ENCODE measurements at regions not wholly inside any gene's neighbourhood (a gene's known extent, or its start where the extent isn't known, plus 50 kb on each side); places are given as distances from the start of the nearest gene placed in this dataset.

DNA sequence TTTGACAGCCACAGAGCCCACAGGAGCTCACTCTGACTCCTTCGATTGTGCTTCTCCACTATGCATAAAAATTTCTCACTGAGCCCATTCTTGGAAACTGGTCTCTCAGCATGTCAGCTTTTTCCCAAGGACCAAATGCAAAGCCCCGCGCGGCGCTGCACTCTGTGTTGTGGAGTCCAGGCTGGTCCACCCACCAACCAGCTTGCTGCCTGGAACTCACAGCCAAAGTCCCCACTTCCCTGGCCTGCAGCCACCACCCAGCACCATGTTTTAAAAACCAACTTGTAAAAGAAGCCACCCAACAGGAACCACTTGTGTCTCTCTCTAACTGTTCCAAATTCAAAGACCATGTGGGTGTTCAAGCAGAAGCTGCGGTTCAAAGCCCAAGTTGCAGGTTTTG is 124.4 kb downstream of the SPATA19 start:
- DNase-seq (ENCODE audit: low read depth, low spot score) = no peak

DNA sequence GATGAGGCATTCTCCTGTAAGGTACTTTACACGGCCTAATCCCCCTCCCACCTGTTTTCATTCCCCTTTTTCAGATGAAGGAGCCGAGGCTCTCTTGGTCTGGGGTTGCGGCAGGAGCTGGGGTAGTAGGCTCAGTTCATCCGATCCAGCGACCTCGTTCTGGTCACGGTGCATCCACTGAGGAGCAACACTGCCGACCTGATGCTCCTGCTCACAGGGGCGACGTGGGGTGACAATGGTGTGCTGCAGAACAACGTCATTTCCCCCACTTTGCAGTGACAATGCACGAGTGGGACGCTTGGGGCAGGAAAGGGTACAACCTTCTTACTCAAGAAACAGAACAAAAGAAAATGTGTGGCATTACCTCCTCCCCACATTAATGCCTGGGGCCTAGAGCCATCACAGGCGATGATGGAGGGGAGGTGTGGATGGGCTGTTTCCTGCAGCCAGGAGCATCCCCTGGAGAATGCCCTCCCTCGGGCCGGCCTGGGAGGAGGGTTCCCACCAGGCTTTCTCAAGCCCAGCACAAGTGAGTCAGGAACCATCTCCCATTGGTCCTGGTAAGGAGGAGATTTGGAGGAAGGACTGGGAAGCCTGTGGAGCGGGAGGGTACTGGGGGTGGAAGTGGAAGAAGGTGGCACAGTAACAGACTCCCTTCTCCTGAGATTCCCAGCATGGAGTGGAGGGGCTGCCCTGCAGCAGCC is 125.6 kb downstream of the SPATA19 start:
- DNase-seq (ENCODE audit: low read depth, low spot score) = no peak

DNA sequence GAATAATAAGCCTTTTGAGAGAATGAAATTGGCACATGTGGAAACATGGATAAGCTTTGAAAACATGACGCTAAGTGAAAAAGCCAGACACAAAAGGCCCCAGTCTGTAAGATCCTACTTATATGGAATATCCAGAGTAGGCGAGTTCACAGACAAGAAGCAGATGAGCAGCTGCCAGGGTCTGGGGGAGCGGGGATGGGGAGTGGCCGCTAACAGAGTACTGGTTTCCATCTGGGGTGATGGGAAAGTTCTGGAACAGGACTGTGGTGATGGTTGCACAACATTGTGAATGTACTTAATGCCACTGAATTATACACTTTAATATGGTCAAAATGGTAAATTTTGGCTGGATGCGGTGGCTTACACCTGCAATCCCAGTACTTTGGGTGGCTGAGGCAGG is 126.5 kb downstream of the SPATA19 start:
- no peak for DNase-seq (ENCODE audit: low read depth, low spot score)

DNA sequence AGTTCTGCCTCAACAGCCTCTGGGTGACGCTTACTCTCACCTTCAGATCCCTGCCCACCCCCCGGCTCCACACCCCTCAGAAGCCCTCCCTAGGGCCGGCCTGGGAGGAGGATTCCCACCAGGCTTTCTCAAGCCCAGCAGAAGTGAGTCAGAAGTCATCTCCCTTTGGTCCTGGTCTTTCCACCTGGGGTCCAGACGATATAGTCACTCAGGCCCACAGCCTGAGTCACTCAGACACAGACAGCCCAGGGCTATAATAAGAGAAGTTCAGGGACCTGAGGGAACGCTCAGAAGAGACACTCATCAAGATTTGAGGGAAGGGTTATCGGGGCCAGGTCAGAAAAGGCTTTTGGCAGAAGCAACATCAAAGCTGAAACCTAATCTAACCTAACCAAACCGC is 127.1 kb downstream of the SPATA19 start:
- no peak for DNase-seq (ENCODE audit: low read depth, low spot score)

DNA sequence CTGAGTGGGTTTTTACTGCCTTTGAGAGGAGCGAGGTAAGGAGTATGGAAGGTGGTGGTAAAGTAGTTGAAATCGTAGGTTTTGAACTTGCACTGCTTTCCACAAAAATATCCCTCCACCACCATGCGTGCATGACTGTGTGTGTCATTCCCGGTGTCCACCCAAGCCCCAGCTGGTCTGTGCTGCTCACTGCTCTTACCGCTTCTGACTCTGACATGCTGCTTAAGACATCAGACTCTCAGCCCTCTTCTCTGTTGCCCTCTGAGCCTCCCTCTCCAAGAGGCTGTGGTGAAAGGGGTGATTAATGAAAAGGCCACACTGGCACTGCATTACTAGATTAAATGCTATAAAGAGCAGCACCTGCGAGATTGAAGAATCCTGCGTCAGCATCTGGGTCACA is 128.7 kb downstream of the SPATA19 start:
- no peak for DNase-seq (ENCODE audit: low read depth, low spot score)

DNA sequence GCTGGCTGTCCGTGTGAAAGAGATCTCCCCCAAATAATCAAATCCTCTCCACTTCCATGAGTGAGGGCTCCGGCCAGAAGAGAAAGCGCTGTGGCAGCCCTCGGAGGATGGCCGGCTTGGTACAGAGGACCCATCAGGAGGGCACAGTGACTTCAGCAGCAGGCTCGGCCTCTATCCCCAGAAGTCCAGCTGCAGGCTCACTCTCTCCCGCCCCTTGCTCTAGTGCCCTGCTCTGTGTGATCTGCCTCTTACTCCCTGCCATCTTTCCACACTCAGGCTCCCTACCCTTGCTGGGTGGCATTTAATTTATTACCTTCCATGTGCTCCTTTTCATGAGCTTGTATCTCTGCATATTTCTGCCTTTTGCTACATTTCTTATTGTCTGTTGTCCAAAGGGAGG is 129.7 kb downstream of the SPATA19 start:
- no peak for DNase-seq (ENCODE audit: low read depth, low spot score)

DNA sequence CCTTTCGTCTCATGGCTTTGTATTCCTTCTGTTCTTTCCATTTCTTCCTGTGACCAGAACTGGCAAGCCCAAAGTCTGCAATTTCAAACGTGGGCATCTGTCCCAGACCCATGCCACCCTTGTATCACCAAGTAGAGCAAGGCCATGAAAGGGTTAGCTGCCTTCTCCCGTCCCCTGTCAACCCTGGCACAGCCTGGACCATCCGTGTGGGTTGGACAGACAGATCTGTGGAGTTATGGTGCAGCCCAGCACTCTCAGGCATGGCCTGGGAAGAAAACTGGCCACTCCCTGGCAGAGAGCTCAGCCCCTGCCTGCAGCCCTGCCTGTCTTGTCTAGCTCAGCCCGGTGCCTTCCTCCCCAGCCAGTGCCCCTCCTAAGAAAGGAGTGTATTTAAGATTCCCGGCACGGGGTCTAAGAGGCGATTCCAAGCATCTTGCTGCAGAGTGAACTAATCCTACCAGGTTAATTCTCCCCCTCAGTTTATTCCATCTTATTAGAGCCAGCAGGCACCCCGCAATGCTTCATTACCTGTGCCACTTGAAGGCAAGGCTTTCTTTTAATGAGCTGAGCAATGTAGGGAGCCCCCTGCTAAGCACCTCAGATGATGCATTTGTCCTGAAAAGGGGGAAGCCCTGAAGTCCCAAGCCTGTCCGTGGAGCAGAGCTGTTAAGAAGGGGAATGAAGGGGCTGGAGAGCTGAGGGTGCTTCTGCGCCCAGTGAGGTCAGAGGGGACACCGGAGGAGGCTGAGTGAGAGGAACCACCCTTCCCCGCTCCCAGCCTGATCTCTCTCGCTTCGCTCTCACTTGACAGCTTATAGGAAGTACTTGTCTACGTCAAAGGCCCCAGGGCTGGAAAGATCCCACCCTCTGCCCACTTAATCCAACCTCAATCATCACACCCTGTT is 130.6 kb downstream of the SPATA19 start:
- DNase-seq (ENCODE audit: low read depth, low spot score) = no peak

DNA sequence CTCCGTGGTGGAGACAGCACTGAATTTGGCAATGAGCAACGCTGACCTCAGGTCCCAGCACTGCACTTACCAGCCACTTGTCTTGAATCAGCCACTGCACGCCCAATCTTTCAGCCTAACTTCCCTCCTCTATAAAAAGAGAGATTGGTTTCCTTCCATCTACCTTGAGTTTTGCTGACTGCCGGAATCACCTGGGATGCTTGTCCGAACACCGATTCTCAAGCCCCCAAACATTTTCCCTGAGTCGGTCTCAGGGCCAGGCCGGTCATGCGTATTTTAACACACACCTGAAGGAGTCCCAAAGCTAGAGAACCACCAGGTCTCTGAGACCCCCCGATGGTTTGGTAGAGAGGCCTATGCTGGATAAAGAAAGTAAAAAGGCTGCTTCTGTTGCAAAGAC is 131.5 kb downstream of the SPATA19 start:
- no peak for DNase-seq (ENCODE audit: low read depth, low spot score)

DNA sequence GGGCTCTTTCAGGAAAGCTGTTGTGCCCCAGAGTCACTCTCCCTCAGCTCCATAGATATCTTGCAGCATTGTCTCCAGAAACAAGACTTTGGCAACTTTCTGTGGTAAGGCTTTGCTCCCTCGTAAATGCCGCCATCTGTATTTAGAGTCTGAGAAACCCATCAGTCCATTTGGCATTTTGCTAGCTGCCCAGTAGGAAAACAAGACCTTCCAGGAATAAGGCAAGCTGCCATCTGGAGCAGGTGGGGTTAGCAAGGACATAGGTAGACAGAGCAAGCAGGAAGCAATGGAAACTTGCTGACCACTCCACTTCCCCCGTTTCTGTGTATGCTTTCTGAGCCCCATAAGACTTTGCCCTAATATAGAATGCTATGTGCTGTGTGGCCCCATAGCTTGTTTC is 131.9 kb downstream of the SPATA19 start:
- no peak for DNase-seq (ENCODE audit: low read depth, low spot score)

DNA sequence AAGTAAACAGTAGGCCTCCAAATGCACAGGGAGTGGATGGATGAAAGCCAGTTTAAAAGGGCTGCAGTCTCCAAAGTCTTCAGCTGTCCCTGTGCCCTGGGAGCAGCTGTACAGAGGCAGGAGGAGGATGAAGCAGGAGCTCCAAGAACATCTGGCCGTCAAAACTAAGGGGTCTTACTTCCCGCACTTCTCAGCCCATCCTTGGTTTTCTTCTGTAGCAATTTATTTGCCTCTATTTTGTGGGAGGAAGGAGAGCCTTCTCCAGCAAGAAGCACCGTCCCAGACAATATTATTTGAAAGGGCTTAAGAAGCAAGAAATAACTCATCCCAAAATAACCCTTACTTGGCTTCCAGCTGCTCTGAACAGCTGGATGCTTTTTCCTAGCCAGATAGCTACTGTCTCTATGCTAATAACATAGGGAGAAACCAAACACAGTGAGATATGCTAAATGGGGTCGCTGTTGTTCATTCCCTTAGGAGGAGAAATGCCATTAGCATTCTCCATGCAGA is 133.2 kb downstream of the SPATA19 start:
- no peak for DNase-seq (ENCODE audit: low read depth, low spot score)

DNA sequence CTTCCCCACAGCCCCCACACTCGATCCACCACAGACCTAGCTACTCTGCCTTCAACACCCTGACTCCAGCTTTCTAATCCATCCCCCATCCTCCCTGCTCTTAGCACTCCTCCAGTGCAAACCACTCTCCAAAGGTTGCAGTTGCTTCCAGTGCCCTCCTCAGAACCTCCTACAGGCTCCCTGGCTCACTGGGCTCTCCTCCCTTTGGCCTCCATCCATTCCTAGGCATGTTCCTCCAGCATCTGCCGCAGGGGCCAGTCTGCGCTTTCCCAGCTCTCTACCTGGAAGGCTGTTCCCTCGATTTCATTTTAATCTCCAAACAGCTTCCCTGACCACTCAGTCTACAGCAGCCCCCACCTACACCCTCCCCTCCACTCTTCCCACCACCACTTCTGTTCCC is 133.8 kb downstream of the SPATA19 start:
- DNase-seq (ENCODE audit: low read depth, low spot score) = no peak

DNA sequence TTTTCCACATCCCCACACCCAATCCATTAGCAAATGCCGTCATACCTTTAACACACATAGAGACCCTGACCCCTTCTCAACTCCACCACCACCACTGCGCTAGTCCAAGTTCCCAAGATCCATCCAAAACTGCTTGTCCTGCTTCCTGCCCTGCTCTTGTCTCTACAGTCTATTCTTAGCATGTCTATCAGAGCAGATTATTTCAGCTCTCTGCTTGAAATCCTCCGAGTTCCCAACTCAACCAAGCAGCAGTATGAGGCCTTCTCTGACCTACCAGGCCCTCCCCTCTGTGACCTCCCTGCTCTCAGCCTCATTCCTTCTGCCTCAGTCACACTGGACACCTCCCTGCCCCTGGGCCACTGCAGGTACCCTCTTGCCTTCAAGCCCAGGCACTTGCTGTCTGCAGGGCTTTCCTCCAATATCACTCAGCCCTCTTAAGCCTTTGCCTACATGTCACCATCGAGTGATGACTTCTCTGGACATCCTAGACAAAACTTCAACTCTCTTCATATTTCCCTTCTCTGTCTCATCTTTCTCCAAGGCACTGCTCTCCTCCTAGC is 134.6 kb downstream of the SPATA19 start:
- DNase-seq (ENCODE audit: low read depth, low spot score) = no peak

DNA sequence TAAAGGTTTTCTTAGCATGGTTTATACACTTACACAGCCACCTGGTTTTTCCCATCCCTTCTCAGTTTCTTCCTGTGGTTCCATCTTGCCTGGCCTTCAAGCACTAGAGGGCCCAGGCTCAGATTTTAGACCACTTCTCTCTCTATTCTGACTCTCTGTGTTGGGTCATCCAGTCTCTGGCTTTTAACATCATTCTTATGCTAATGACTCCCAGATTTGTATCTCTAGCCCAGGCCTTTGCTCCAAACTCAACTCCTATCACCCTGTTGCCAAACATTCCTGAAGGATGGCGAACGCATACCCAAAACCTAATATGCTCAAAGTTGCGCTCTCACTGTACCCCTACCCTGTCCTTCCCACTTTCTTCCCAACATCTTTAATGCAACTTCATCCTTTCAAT is 135.1 kb downstream of the SPATA19 start:
- no peak for DNase-seq (ENCODE audit: low read depth, low spot score)

DNA sequence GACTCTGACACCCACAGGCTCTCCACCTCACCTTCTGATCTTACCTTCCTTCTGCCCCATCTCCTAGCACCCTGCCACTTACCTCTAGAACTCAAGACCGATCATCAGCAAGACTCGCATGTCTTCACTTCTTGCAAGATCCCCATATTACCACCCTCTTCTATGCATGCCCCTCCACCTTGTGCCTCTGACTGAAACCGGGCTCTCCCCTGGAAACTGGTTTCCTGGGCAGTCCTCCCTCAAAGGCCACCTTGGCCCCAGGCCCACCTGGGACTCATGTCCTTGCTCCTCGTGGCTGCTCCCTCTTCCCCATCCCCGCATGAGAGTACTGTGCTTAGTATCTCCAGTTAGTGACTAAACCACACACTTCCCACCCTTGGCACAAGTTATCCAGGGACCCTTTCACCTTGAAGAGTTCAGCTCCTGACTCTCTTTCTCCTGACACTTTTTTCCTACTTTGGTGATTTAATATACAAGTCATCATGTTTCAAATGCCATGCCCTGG is 136.7 kb downstream of the SPATA19 start:
- no peak for DNase-seq (ENCODE audit: low read depth, low spot score)

DNA sequence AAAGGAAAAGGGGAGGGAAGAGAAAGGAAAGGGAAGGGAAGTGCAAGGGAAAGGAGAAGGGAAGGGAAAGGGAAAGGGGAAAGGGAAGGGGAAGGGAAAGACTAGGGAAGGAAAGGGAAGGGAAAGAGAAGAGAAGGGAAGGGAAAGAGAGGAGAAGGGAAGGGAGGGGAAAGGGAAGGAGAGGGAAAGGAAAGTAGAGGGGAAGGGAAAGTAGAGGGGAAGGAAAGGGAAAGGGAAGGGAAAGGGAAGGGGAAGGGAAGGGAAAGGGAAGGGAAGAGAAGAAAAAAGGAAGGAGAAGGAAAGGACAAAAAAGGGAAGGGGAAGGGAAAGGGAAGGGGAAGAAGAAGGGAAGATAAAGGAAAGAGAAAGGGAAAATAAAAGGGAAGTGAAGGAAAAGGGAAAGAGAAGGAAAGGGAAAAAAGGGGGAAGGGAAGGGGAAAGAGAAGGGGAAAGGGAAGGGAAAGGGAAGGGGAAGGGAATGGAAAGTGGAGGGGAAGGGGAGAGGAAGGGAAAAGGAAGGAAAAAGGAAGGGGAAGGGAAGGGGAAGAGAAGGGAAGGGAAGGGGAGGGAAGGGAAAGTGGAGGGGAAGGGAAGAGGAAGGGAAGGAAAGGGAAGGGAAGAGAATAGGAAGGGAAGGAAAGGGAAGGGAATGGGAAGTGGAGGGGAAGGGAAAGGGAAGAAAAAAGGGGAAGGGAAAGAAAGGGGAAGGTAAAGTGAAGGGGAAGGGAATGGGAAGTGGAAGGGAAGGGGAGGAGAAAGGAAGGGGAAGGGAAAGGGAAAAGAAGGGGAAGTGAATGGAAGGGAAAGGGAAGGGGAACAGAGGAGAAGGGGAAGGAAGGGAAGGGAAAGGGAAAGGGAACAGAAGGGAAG is 138.2 kb downstream of the SPATA19 start:
- no peak for DNase-seq (ENCODE audit: low read depth, low spot score)

DNA sequence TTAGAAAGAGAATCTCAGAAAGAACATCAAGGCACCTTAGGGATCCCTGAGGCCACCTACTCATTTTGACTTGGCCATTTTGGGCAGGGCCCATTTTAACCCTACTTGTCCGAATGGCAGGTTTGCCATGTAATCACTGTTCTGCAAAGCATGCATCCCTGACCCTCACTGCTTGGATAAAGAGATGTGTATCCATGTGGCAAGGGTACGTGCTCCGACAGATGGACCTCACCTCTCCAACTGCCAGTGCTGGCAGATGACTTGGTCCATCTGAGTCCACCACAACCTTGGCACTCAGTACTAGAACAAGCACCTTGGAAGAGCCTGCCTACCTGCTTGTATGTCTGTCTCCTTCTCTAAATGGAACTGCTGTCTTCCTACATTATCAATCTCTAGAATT is 139.4 kb downstream of the SPATA19 start:
- DNase-seq (ENCODE audit: low read depth, low spot score) = no peak

DNA sequence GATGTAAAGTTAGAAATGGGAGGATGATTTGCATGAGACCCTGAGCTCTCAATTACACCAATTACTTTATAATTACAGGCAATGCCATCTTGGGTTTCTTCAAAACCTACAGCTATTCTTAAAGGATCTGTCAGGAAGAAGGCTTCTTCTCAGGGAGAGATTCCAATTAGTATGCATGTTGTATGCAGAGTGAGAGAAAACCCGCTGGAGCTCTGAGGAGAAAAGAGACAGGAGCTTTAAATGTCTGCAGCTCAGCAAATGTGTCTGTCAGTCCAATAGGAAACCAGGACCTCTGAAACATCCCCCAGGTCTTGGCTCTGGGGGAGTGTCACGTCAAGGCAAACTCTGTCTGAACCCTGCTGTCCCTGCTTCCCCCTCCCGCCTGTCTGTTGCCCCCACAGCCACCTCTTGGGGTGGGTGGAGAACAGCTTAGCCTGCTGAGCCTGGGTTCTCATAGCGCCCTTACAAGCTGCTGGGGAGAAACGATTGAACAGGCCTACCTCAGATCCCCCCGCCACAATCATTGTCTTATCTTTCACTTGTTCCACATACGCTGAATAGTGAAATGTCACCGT is 140.2 kb downstream of the SPATA19 start:
- no peak for DNase-seq (ENCODE audit: low read depth, low spot score)

DNA sequence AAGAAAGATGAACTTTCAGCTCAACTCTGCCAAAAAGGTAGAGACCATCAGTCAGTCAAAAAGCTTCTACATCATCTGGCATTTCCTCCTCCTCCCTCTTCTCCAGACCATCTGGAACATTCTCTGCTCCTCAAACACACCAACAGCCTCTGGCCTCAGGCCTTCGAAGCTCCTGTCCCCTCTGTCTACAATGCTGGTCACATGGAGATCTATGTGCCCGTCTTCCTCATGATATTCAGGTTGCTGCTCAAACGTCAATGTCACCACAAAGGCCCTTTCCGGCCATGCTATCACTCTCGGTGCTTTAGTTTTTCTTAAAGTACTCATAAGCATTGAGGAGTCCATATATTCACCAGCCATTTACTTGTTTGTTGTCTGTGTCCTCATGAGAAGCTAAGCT is 146.2 kb downstream of the SPATA19 start:
- DNase-seq (ENCODE audit: low read depth, low spot score) = no peak

DNA sequence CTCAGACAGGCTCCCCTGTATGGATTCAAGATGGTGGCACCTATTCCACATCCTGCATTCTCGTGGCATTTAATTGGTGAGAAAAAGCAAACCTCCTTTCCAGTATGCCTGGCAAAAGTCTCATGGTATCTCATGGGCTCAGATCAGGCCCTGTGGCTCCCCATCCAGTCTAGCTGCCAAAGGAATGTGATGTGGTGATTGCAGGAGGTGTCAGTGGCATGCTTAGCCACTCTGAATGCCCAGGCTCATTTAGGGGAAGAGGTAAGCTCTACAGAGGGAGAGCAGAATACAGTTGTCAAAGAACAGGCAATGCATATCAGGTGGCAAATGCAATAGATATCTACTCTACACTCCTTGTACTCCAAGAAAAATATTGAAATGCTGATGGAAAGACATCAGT is 146.7 kb downstream of the SPATA19 start:
- DNase-seq (ENCODE audit: low read depth, low spot score) = no peak

DNA sequence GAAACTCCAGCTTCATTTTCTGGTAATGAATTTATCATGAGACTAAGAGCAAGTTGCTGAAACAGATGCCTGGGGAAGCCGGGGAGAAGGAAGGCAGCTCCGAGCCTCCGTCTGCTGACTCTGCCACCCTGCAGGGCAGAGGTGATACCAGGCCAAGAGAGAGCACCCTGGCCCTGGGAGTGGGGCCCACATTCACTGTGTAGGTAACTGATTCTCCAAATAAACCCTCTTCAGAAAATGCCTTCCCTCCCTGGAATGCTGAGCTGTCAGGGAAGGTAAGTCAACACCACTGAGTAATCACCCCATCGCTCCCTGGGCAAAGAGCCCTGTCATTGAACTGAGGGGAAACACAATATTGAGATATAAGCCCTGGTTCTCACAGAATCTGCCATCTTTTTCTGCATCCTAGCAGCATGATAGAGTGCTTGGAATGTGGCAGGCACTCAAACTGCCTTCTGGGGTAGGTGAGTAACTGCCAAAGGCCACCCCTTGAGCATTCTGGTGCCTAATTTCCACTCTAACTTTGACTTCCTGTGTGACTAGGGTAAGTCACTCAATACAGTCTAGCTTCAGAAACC is 147.6 kb downstream of the SPATA19 start:
- DNase-seq (ENCODE audit: low read depth, low spot score) = no peak

DNA sequence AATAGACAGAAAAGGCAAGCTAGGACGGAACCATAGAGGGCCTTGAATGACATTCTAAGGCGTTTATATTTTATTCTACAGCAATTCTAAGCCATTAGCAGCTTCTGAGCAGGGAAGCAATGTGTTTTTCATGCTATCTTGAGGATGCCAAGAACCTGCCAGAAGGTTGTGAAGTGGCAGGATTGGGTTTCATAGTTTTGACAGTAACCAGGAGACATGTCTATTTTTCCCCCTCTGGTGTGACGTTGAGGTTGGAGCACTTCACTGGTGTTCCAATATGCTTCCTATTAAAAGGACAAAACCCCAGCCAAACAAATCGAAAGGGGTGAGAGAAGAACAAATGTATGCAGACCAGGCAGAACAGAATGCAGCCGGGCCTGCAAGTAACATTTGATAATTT is 148.2 kb downstream of the SPATA19 start:
- DNase-seq (ENCODE audit: low read depth, low spot score) = peak; percentile 12

Data from astrocyte of the hippocampus (primary cell).